ENCODE measurements at regions not wholly inside any gene's neighbourhood (a gene's known extent, or its start where the extent isn't known, plus 50 kb on each side); places are given as distances from the start of the nearest gene placed in this dataset.

GRCh38 chr18:46426679-46427047 is 230.4 kb downstream of the LOXHD1 start:
- TF ChIP-seq ZNF426 (tag by site-specific recombination; IDR thresholded peaks at IDR 0.05): no peak
- no peak for TF ChIP-seq ZNF660 (tag by site-specific recombination; IDR thresholded peaks at IDR 0.05)
- no peak for TF ChIP-seq ZNF658 (tag by site-specific recombination; IDR thresholded peaks at IDR 0.05)
- no peak for TF ChIP-seq ZNF18 (tag by site-specific recombination; IDR thresholded peaks at IDR 0.05)
- Histone ChIP-seq H3K4me1 (ENCODE audit: control insufficient read depth, insufficient read depth, low read length) (no peaks in the 10 kb centered on the region), H3K4me3 (ENCODE audit: low read depth, low read length) (no peak overlapping the region), H3K9me3 (ENCODE audit: control insufficient read depth, insufficient read depth, low read depth, low read length) (no peaks in the 10 kb centered on the region), H3K27ac (ENCODE audit: extremely low read depth, low read depth, low read length) (no peak overlapping the region), H3K36me3 (ENCODE audit: control insufficient read depth in 2 of 2, insufficient read depth in 1 of 2, low read length in 2 of 2) (no peaks in the 10 kb centered on the region)
- ChIA-PET CTCF (no interaction called here), POLR2A (no interaction called here)
